HK-2 (cell line): ENCODE measurements at regions not wholly inside any gene's neighbourhood (a gene's known extent, or its start where the extent isn't known, plus 50 kb on each side); places are given as distances from the start of the nearest gene placed in this dataset.

Experiments
- DNase-seq: peaks from one replicate; pipeline ENCODE4 v3.0.0-alpha.2; 2018; ENCODE audit not compliant: unreplicated experiment

- DNase-seq = no peak
These were observed 143.7 kb upstream of the PABPC4L start for GRCh38 chr4:134345244-134345643.

- DNase-seq = no peak
These were observed 142.1 kb upstream of the PABPC4L start for GRCh38 chr4:134343656-134344055.

DNA sequence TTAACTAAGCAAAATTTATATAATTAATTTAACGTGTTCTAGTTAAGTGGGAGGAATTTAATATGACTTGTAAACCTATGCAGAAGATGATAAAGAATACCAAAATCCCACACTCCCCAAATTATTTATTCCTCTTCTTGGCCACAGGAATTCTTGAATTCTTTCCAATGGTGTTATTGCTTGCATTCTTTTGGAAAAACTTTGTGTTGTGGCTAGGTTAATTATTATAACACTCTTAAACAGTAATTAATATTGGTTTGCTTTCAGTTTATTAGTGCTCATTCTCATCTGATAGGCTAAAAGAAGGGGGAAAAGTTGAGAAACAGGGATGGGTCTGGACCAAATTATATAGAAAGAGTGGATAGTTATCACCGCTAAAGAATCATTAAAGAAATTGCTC lies 141.5 kb upstream of the PABPC4L start:
- DNase-seq = no peak

DNA sequence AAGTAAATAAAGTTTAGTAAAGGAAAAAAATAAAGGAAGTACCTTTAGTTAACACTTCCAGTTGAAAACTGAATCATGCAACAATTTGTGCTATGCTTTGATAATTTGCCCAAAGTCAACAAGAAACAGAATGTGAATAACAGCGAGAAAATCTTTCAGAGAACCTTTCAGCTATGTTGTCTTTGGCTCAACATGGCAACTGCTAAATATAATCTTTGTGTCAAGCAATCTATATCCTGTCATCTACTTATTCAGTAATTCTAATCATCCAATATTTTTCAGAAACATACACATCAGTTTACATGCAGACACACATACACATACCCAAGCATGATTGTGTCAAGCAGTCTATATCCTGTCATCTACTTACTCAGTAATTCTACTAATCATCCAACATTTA lies 136.0 kb upstream of the PABPC4L start:
- no peak for DNase-seq

DNA sequence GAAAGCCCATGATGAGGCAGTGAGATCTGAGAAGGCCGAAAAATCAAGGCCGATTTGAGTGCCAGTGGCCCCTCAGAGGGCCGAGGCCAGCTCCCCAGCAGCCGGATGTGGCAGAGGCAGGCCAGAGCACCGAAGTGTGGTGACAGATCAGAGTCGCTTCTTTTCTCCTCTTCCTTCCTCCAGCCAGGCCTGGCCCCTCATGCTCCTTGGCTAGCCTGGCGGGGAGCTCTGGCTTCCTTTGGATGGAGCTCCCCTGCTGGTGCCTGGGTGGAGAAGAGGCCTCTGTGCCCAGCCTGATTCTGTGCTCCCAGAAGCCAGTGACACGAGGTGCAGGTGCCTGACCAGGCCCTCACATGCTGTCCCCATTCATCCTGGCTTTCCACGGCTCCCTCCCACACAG lies 127.2 kb upstream of the PABPC4L start:
- no peak for DNase-seq

- no peak for DNase-seq
These were observed 125.9 kb upstream of the PABPC4L start for GRCh38 chr4:134327274-134328122.

GRCh38 chr4:134326866-134327265 lies 125.3 kb upstream of the PABPC4L start:
- no peak for DNase-seq

- no peak for DNase-seq
These were observed 122.6 kb upstream of the PABPC4L start for GRCh38 chr4:134324179-134324578.

- no peak for DNase-seq
These were observed 118.5 kb upstream of the PABPC4L start for GRCh38 chr4:134320048-134320447.

GRCh38 chr4:134313591-134313990 lies 112.0 kb upstream of the PABPC4L start:
- DNase-seq = no peak

DNA sequence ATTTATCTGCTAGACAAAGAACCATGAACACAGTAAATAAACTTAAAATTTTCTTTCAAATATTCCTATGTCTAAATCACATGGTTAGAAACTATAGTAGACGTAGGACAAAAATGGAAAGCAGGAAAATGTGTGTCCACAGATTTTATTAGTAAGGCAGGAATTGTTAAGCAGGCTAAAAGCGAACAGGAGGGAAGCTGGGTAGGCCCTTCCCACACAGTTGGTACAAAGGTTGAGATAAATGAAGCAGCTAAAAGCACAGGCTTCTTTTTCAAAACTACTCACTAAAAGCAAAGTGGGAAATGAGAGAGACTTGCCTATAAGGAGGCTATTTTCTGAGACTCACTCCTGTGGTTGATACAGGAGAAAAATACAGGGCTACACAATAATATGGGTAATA lies 108.1 kb upstream of the PABPC4L start:
- DNase-seq = no peak

DNA sequence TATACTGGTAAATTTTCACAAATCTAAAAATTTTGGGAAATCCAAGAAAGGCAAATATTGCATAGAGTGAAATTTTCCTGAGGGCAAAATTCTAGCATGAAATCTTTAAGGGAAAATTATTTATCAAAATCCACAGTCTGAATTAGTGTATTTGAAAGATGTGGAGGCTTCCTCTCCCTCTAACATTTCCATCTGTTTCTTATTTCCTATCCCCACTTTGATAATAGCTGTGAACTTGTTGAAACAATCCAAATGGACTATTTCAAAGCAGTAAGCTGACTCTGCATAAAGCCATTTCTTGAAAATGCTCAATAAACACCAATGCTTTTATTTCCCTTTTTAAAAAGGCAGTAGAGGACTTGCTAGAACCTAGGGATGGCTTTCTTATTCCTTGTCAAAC lies 107.3 kb upstream of the PABPC4L start:
- no peak for DNase-seq

DNA sequence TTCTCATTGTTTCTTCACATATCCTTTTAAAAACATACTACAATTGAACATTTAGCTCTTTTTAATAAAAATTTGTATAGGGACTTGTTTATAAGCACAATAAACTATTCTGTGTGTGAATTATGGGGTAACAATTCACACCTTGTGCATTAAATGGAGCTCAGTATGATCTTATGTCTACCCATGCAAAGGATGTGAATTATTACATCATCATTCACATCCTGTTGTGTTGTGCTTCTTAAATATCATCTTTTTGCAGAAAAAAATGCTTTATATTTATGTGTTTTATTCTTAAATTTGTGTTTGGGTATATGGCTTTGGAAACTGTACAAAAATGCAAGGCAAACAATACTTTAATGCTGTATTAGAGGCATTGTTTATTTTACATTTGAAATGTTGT lies 96.7 kb upstream of the PABPC4L start:
- DNase-seq = no peak

GRCh38 chr4:134297765-134298164 lies 96.2 kb upstream of the PABPC4L start:
- no peak for DNase-seq

DNA sequence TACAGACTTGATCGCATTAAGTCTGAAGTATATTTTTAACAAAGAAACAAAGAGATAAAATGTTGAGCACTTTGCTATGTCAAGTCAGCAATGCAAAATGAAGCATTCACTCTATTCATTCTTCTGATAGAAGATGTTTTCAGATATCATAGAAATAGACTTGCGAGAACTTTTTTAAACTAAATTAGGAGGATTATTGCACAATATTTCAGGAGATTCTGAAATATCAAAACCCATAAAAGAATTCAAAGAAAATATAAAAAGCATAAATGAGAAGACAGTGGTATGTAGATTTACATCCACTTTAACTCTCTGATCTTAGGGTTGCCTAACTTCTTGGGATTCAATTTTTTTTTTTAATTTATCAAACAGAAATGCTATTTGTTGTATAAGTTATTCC lies 81.1 kb upstream of the PABPC4L start:
- DNase-seq = no peak

GRCh38 chr4:134278675-134279074 lies 77.1 kb upstream of the PABPC4L start:
- DNase-seq = no peak

- DNase-seq = no peak
These were observed 74.9 kb upstream of the PABPC4L start for GRCh38 chr4:134276476-134276875.

DNA sequence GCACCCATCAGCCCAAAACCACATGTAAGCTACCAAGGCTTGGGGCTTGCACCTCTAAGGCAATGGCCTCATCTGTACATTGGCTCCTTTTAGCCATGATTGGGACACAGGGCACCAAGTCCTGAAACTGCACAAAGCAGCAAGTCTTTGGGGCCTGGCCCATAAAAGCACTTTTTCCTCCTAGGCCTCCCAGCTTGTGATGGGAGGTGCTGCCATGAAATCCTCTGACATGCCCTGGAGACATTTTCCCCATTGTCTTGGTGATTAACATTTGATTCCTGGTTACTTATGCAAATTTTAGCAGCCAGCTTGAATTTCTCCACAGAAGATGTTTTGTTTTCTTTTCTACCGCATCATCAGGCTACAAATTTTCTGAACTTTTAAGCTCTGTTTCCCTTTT lies 58.5 kb upstream of the PABPC4L start:
- DNase-seq = no peak
